ENCODE measurements at regions not wholly inside any gene's neighbourhood (a gene's known extent, or its start where the extent isn't known, plus 50 kb on each side); places are given as distances from the start of the nearest gene placed in this dataset.

DNA sequence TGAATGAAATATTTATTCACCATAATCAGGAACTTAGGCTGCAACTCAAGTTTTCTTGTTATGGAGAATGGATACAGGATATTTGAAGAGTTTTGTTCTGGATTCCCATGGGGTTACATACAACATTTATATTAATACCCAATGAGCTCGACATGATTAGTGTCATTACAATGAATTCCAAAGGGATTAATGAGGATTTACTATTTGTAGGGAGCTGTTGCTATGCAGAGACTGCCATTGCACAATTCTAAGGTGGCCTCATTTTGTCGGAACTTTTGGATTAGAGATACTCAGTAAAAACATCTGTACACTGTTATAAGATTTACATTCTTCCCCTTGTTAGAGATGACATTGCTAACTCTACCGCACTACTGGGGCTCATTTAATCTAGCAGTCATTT is 586.8 kb upstream of the MAP3K7 start:
- no peak overlapping the region for H3K4me3 Mint-ChIP-seq
- H3K27me3 Mint-ChIP-seq (ENCODE audit: low read depth) = no peaks in the 10 kb centered on the region
- no peaks in the 10 kb centered on the region for H3K4me1 Mint-ChIP-seq (ENCODE audit: low read depth)
- no peak overlapping the region for H3K27ac Mint-ChIP-seq
- DNase-seq (ENCODE audit: low spot score) = no peak
- no peaks in the 10 kb centered on the region for H3K36me3 Mint-ChIP-seq (ENCODE audit: low read depth)
- H3K9me3 Mint-ChIP-seq = no peaks in the 10 kb centered on the region

DNA sequence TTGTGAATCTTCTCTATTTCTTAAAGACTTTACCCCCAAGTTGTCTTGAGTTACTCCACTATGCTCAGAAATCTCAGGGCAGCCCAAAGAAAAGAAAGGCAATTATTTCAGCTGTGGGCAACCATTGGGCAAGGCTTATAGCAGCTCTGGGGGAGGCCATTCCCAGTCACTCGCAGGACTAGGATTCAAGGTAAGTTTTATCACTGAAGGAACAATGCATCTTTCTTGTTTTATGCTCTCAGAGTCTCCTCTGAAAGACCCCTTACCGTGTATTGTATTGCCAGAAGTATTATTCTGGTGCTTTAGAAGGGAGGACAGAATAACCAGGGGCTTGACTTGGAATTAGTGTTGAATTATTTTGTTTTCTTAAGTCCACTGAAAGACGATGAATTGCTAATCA is 586.3 kb upstream of the MAP3K7 start:
- no peaks in the 10 kb centered on the region for H3K27me3 Mint-ChIP-seq (ENCODE audit: low read depth)
- H3K36me3 Mint-ChIP-seq (ENCODE audit: low read depth) = no peaks in the 10 kb centered on the region
- no peaks in the 10 kb centered on the region for H3K9me3 Mint-ChIP-seq
- H3K4me1 Mint-ChIP-seq (ENCODE audit: low read depth) = no peaks in the 10 kb centered on the region
- DNase-seq (ENCODE audit: low spot score) = no peak
- H3K4me3 Mint-ChIP-seq = no peak overlapping the region
- H3K27ac Mint-ChIP-seq = no peak overlapping the region

DNA sequence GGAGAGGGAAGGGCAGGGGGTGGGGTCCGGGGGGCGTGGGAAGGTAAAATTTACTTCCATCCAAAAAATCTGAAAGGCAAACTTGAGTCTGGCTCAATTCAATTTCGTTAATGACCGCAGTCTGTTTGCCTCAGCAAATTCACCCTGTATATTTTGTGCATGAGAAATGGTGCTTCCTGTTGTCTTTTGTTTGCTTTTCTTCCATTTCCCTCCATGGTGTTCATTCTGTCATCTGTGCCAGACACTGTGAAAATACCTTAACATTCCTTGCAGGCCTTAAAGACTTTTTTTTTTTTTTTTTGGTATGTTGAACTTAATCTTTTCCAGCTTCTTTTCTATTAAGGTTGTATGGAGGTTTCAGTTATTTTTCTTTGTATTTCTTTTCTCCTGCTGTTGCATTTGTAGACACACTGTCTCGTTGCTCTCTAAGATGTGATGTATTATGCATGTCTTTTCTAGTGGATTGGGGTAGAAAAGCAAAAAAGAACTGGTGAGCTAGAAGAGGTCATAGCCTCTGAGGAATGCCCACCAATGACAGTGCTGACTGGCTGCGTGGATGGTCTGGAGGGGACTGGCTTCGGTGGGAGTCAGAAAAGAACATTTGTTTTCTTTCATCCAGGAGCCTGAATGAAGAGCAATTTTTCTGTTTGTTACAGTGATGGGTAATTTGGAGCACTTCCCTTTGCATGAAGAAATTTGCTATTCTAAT is 585.0 kb upstream of the MAP3K7 start:
- no peaks in the 10 kb centered on the region for H3K4me1 Mint-ChIP-seq (ENCODE audit: low read depth)
- no peak for DNase-seq (ENCODE audit: low spot score)
- H3K36me3 Mint-ChIP-seq (ENCODE audit: low read depth) = no peaks in the 10 kb centered on the region
- no peaks in the 10 kb centered on the region for H3K27me3 Mint-ChIP-seq (ENCODE audit: low read depth)
- no peak overlapping the region for H3K27ac Mint-ChIP-seq
- no peak overlapping the region for H3K4me3 Mint-ChIP-seq
- H3K9me3 Mint-ChIP-seq = no peaks in the 10 kb centered on the region

DNA sequence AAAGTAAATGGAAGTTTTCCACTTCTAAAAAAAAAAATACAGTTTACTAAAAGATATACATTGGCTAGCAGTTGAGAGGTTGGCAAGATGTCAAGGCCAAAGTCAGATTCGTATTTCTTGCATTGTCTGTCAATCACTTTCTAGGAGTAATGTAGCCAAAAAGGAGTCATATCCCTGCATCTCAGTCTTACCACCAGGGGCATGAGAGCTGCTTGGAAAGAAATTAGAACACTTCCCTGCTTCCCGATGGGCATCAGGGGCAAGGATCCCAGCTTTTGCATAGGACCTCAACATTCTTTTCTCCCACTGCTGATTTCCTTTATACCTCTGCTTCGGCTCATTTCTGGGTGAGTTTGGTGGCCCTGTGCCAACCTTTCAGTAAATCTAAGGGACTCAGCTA is 581.0 kb upstream of the MAP3K7 start:
- Mint-ChIP-seq H3K4me1 (ENCODE audit: low read depth) (no peaks in the 10 kb centered on the region), H3K9me3 (no peaks in the 10 kb centered on the region), H3K27ac (no peak overlapping the region), H3K36me3 (ENCODE audit: low read depth) (no peaks in the 10 kb centered on the region), H3K4me3 (no peak overlapping the region), H3K27me3 (ENCODE audit: low read depth) (no peaks in the 10 kb centered on the region)
- DNase-seq (ENCODE audit: low spot score) = no peak

DNA sequence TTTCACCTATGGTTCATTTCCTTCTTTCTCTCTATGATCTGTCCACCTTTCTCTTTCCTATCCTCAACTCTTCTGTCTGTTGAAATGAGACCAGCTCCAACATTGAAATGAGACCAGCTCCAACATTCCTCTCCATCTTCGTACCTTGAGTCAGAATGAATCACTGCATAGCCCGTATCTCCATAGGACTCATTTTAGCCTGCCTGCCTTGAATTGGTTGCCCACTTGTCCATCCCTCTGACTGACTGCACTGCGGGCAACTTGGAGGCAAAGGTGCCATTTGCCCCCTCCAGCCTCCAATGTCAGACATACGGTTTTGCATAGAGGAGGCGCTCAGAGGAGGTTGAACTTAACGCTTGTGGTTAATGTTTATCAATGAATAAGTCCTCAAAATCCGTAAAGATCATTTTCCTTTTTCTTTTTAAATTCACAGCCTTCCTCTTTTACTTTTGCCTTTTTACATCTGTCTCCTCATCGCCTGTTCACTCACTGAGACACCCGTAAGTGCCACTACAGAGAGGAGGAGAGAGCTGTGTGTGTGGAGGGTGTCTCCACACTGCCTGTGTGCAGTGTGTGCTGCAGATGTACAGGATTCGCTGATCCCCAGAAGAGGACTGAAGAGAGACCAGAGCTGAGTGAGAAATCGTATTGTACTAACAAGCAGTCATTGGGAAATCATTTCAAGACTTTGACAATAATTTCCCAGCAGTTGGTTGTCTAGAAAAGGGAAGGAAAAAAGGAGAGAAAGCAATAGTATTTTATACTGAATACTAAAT is 579.6 kb upstream of the MAP3K7 start:
- no peak for DNase-seq (ENCODE audit: low spot score)
- Mint-ChIP-seq H3K4me1 (ENCODE audit: low read depth) (no peaks in the 10 kb centered on the region), H3K27me3 (ENCODE audit: low read depth) (no peaks in the 10 kb centered on the region), H3K27ac (no peak overlapping the region), H3K9me3 (no peaks in the 10 kb centered on the region), H3K36me3 (ENCODE audit: low read depth) (no peaks in the 10 kb centered on the region), H3K4me3 (no peak overlapping the region)

DNA sequence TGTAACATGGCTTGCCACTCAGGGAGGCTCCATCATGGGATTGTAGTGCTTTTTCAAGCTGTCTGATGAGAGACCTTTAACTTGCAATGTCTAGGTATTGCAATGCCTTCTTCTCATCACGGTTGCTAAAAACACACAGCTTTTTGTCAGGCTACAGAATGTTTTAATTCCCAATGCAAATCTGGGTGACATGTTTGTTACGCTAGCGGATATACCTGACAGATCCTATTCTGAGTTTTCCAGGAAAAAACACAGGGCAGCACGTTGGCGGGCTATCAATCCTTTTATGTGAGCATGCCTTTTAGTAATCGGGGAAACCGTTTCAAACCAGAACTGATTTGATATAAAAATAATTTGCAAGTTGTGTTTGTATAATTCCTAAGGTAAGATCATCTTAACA is 577.2 kb upstream of the MAP3K7 start:
- no peak for DNase-seq (ENCODE audit: low spot score)
- Mint-ChIP-seq H3K4me1 (ENCODE audit: low read depth) (no peaks in the 10 kb centered on the region), H3K36me3 (ENCODE audit: low read depth) (no peaks in the 10 kb centered on the region), H3K9me3 (no peaks in the 10 kb centered on the region), H3K4me3 (no peak overlapping the region), H3K27me3 (ENCODE audit: low read depth) (no peaks in the 10 kb centered on the region), H3K27ac (no peak overlapping the region)

DNA sequence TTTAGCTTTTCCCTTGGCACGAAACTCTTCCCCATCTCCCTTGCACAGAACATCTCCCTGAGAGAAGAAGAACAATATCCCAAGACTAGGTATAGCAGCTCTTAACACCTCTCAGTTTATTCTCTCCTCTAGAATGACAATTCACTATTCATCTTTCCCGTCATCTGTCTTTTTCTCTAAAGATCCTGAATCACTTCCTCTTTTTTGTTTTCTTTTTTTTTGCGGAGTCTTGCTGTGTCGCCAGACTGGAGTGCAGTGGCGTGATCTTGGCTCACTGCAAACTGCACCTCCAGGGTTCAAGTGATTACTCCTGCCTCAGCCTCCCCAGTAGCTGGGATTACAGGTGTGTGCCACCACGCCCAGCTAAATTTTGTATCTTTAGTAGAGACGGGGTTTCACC is 574.4 kb upstream of the MAP3K7 start:
- Mint-ChIP-seq H3K27ac (no peak overlapping the region), H3K27me3 (ENCODE audit: low read depth) (no peaks in the 10 kb centered on the region), H3K9me3 (no peaks in the 10 kb centered on the region), H3K4me1 (ENCODE audit: low read depth) (no peaks in the 10 kb centered on the region), H3K36me3 (ENCODE audit: low read depth) (no peaks in the 10 kb centered on the region), H3K4me3 (no peak overlapping the region)
- DNase-seq (ENCODE audit: low spot score) = no peak

DNA sequence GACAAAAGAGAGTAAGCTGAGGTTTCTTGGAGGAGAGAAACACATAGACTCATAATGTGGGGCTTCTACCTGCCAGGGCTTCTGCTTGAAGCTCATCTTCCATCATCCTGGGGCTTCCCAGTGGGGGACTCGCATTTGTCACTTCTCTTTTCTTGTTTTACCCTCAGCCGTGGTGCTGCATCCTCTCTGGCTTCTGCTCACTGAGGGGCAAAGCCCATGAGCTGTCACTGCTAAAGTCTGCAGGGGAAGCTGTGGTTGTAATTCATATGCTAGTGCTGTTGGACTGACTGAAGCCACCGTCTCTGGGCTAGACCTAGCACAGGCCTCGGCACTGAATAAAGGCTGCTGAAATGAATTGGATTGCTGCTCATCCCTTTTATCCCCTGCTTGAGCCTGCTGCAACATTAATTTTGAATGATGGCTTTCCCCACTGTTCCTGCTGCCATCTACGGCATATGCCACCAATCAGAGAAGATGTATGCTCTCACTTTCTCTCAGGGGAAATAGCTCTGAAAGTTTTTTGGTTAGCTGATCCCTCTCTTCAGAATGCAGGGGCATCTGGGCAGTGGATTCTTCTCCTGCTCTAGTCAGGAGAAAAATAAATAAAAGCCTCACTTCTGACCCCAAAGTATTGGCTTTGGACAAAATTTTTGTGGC is 568.4 kb upstream of the MAP3K7 start:
- no peaks in the 10 kb centered on the region for H3K27me3 Mint-ChIP-seq (ENCODE audit: low read depth)
- H3K9me3 Mint-ChIP-seq = no peaks in the 10 kb centered on the region
- no peak overlapping the region for H3K27ac Mint-ChIP-seq
- DNase-seq (ENCODE audit: low spot score) = no peak
- H3K36me3 Mint-ChIP-seq (ENCODE audit: low read depth) = no peaks in the 10 kb centered on the region
- H3K4me3 Mint-ChIP-seq = no peak overlapping the region
- H3K4me1 Mint-ChIP-seq (ENCODE audit: low read depth) = no peaks in the 10 kb centered on the region

DNA sequence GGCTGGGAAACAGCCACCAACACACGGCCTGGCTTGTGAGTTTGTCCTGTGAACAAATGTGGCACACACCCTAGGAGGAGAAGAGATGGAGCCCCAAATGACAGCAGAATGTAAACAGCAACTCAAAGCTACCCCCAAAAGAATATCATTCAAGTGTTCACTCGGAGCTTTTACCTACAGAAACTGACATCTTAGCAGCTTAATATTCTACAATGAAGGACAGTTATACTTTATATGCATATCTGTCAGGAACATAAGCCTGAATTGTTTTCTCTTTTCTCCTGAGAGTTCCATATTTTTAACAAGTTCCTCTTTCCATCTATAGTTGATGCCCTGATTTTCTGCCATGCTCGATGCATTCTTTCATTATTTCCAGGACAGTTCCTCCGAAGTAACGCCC is 566.0 kb upstream of the MAP3K7 start:
- no peaks in the 10 kb centered on the region for H3K27me3 Mint-ChIP-seq (ENCODE audit: low read depth)
- H3K9me3 Mint-ChIP-seq = no peaks in the 10 kb centered on the region
- H3K27ac Mint-ChIP-seq = no peak overlapping the region
- no peaks in the 10 kb centered on the region for H3K4me1 Mint-ChIP-seq (ENCODE audit: low read depth)
- no peaks in the 10 kb centered on the region for H3K36me3 Mint-ChIP-seq (ENCODE audit: low read depth)
- no peak overlapping the region for H3K4me3 Mint-ChIP-seq
- DNase-seq (ENCODE audit: low spot score) = no peak

DNA sequence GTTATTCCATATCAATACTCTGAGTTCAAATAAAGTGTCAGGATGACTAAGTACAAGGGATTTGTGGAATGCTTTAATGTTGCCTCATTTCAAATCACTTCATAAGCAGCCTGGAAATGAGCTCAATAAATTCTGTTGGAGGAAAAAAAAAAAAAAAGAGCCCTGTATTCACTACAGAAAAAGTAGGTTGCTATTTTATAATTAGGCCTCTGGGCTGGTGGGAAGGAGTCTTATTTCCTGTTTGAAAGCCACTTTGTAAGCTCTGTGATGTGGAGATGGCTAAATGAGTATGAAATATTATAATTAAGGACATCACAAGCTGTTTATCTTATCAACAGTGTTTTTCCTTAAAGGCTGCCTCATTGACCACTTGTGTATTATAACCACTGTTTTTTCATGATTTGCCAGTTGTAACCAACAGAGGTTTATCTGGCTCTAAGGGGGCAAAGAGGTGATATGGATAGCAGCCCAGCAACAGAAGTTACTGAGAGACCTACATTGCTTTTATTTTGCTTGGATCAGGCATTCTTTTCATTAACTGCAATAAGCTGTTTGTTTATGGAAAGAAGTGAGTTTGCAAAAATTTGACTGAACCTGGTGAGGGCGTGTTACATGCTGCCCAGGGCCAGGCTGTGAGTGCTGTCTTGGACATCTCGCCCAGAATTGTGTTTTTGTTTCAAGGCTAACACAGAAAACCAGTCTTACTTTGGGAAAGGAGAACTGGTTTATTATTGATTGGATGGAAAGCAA is 563.3 kb upstream of the MAP3K7 start:
- Mint-ChIP-seq H3K27me3 (ENCODE audit: low read depth) (no peaks in the 10 kb centered on the region), H3K36me3 (ENCODE audit: low read depth) (no peaks in the 10 kb centered on the region), H3K9me3 (no peaks in the 10 kb centered on the region), H3K4me3 (no peak overlapping the region), H3K27ac (no peak overlapping the region), H3K4me1 (ENCODE audit: low read depth) (no peaks in the 10 kb centered on the region)
- no peak for DNase-seq (ENCODE audit: low spot score)

DNA sequence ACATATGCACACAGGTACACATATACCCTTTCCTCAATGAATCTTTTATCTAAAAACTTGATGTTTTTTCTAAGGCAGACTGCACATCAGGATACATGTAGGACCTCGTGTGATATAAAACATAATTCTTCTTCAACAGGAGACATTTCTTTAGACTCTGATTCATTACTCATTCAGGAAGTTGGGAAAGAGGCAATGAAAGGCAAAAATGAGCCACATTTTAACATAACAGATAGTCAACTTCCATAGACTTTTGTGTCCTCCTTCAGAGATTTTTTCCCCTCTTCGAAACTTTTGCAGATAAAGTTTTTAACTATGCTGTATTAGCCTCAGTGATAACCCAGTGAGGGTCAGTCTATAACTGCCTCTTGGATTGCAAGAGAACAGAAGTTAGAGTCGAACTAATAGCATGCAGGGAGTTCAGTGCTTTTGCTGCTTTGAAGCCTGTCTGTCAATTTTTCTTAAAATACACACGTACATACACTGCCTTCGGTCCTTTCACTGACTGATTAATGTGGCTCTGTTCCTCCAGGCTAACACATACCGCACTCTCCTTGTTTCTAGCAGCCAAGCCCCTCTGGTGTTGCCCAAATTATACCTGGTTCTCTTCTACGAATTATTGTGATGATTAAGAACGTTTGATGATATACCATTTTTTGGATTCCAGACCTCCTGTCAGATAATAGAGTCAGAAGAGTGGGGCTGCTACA is 562.5 kb upstream of the MAP3K7 start:
- H3K27me3 Mint-ChIP-seq (ENCODE audit: low read depth) = no peaks in the 10 kb centered on the region
- DNase-seq (ENCODE audit: low spot score) = no peak
- H3K9me3 Mint-ChIP-seq = no peaks in the 10 kb centered on the region
- no peaks in the 10 kb centered on the region for H3K36me3 Mint-ChIP-seq (ENCODE audit: low read depth)
- H3K27ac Mint-ChIP-seq = no peak overlapping the region
- H3K4me3 Mint-ChIP-seq = no peak overlapping the region
- H3K4me1 Mint-ChIP-seq (ENCODE audit: low read depth) = no peaks in the 10 kb centered on the region

DNA sequence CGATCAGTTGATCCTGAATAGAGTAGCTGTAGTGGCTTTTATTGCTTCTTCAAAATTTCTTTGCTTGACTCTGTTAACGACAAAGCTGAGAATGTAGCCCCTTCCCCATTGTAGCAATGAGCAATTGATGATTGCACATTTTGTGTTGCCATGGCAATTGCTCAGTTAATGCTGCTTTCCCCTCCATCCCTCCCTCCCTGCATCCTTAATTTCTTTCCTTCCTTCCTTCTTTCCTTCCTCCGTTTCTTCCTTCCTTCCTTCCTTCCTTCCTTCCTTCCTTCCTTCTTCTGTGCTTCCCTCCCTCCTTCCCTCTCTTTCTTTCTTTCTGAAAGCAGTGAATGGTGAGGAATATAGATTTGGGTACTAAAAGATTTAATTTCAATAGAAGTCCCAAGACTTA is 557.3 kb upstream of the MAP3K7 start:
- Mint-ChIP-seq H3K4me1 (ENCODE audit: low read depth) (no peaks in the 10 kb centered on the region), H3K4me3 (no peak overlapping the region), H3K36me3 (ENCODE audit: low read depth) (no peaks in the 10 kb centered on the region), H3K9me3 (no peaks in the 10 kb centered on the region), H3K27me3 (ENCODE audit: low read depth) (no peaks in the 10 kb centered on the region), H3K27ac (no peak overlapping the region)
- DNase-seq (ENCODE audit: low spot score) = no peak

DNA sequence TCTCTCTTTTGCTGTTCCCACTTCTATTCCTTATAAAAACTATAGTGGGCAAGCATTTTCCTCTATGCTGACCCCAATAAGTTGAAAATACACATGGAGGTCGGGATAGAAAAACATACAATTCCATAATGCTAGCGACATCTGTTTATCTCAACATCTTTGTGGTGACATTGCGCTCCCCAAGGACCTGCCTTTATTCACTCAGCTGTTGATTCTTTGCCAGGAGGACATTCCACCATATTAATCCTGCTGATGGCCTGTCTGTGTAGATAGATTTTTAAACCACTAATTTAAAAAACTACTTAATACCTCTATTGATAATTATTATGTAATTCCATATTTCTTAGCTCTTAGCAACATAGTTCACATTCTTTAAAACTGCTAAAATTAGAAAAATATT is 555.3 kb upstream of the MAP3K7 start:
- Mint-ChIP-seq H3K4me1 (ENCODE audit: low read depth) (no peaks in the 10 kb centered on the region), H3K27me3 (ENCODE audit: low read depth) (no peaks in the 10 kb centered on the region), H3K4me3 (no peak overlapping the region), H3K36me3 (ENCODE audit: low read depth) (no peaks in the 10 kb centered on the region), H3K9me3 (no peaks in the 10 kb centered on the region), H3K27ac (no peak overlapping the region)
- DNase-seq (ENCODE audit: low spot score) = no peak
